ENCODE measurements at regions not wholly inside any gene's neighbourhood (a gene's known extent, or its start where the extent isn't known, plus 50 kb on each side); places are given as distances from the start of the nearest gene placed in this dataset.

GRCh38 chr13:33467556-33467955 lies 182.0 kb upstream of the STARD13 start:
- TF ChIP-seq CTCF (conservative IDR thresholded peaks at IDR 0.05; ENCODE audit: low read depth, low read length) (no peak), EZH2 (IDR thresholded peaks at IDR 0.05; ENCODE audit: borderline replicate concordance, low read depth, low read length, poor library complexity, severe bottlenecking) (no peak)
